NCI-H526 (cell line): ENCODE measurements at regions not wholly inside any gene's neighbourhood (a gene's known extent, or its start where the extent isn't known, plus 50 kb on each side); places are given as distances from the start of the nearest gene placed in this dataset.
A peak's percentile ranks its signal among the peaks of the same experiment; 100 is the strongest.

Experiments
- DNase-seq, 2 experiments: peaks; one replicate each; lab custom pipeline; 2025; lab: John Stamatoyannopoulos, UW

DNA sequence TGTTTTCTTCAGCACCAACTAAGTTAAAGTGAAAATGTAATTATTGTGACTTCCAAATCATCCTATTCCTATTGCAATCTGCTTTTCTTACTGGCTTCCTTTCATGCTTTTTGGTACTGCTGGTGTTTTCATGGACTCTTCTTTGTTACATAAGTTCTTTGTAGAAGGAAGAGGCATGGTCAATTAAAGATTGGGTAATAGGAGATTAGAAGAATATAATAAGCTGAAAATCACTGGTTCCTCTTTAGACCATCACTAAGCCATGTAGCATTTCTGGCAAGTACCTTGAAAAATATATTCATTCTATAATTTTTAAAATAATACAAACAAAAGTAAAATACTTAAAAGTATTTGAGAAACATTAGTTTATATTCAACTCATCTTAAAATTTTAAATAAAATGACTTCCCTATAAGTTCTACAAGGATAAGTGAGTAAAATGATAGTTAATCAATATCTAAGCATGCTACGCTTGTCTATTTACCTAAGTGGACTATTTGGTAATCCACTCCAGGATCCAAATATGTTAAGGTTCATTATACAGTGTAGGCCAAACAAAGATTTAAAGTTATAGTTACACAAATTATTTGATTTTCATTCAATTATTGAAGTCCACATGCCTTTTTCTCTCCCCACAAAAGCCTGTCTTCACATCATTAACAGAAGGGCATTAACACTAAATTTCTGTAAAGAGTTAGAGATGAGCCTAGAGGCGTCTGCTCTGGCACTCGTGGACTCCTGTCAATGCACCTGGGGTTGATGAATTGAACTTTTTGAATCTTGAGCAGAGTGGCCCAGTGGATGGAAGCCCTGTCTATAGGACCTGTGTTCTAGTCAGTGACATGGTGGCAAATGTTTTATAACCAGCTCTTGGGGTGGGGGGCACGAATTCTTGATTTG, 408.1 kb downstream of the INHBA start:
- DNase-seq, result no peak

DNA sequence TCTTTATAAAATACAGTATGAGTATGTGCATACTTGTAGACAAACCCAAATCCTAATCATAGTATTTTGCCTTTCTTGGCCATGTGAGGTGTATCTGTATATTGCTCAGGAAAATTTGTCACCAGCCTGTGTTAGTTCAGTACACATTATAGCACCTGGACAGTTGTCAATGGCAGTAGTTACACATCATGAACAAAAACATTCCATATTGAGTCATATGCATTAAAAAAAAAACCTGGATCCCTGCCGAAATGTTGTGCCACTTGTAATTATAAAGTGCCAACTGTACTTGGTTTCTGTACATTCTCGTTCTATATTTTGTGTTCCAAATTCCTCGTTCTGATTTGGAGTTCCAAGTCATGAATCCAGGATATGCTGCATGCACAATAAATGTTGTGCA, 410.4 kb downstream of the INHBA start:
- DNase-seq, result no peak

DNA sequence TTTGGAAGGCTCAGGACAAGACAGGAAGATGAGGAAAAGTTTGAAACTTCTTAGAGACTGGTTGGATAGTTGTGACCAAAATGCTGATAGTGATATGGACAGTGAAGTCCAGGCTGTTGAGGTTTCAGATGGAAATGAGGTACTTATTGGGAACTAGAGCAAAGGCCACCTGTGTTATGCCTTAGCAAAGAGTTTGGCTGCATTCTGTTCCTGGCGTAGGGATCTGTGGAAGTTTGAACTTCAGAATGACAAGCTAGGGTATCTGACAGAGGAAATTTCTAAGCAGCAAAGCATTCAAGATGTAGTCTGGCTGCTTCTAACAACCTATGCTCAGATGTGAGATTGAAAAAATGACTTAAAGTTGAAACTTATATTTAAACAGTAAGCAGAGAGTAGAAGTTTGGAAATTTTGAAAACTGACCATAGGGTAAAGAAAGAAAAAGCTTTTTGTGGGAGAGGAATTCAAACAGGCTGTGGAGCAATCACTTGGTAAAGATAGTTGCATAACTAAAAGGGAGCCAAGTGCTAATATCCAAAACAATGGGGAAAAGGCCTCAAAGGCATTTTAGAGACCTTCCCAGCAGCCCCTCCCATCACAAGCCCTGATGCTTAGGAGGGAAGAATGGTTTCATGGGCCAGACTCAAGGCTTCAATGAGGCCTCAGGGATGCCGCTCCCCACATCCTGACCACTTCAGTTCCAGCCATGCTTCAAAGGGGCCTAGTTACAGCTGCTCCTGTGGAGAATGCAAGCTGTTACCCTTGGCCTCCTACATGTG, 415.1 kb downstream of the INHBA start:
- DNase-seq, result no peak

DNA sequence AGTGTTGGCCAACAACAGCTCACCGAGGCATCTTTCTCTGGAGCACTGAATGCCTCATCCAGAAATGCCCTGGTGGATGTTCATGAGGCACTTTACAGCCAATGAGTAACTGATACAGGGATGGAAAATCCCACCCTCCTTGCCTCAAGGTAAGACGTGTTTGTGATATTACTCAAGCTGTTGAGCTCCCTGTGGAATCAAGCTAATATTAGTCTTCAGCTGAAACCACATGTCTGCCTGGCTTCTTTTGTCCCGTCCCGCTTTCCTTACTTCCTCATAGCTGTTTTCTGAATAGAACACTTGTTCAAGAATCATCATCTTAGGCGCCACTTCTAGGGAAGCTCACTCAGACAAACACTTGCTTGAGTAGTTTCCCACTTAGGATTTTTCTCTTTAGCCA, 422.4 kb downstream of the INHBA start:
- DNase-seq, result no peak

DNA sequence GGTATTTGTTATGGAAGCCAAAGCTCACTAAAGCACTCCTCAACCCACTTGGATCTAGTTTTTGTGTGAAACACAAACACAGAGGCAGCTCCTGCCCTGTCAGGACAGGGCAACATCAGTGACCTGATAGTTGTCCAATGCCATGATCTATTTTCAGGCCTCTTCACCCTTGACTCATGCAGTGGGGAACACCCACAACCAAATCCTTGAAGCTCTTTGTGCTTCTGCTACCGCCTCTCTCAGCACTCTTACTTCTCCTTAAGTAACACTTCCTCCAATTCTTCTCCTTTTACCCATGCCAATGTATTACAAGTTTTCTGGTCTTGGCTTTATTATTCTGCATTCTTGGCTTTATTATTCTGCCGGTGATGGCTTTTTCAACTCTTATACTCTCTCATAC, 425.3 kb downstream of the INHBA start:
- DNase-seq, result no peak

DNA sequence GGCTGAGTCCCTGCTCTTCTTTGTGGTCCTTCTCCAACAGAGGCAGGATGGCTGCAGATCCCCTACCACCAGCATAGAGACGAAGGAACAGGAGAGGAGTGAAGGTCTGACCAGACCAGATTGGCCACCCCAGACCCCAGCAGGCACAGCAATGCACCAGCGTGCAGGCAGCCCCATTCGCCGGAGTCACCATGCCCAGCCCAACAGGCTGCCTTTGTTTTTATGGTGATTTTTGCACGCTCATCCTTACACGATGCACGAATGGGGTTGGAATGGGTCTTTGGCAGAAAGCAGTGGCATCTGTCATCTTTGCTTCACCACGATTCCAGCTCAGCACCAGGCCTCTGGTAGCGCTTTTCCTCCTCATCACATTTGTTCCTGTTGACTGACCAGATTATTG, 427.6 kb downstream of the INHBA start:
- no peak for DNase-seq

DNA sequence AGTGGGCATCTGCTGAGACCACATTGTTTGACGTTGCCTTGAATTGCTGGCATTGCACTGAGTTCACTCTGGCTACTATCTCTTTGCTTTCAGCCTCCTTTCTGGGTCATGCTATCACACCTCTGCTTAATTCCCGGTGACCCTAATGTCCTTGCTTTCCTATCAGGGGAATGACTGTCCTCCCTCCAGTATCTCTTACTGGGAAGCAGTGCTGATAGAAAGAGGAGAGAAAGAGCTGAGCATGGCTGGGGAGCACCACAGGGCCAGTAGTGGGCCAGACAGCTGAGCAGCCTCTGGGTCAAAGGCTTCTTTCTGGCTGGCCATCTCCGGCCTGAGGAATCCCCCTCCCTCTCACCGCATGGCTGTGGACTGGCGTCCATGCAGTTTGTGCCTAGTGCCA, 428.7 kb downstream of the INHBA start:
- DNase-seq, result no peak

DNA sequence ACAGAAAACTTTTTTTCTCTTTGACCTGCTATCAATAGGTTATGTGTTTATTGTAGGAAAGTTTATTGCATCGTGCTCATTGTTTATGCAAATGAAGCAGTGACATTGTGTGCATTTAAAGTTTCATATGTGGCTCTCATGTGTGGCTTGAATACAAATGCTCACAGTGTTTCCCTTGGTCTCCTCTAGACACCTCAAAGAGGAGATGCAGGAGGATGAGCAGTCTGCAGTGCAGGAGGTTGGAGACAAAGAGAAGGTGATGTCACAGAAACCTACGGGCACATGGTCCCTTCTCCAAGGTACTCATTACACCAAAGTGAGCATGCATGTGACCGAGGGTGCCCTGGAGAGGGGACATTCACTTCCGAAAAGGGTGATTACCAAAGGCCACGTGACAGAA, 430.2 kb downstream of the INHBA start:
- no peak for DNase-seq

DNA sequence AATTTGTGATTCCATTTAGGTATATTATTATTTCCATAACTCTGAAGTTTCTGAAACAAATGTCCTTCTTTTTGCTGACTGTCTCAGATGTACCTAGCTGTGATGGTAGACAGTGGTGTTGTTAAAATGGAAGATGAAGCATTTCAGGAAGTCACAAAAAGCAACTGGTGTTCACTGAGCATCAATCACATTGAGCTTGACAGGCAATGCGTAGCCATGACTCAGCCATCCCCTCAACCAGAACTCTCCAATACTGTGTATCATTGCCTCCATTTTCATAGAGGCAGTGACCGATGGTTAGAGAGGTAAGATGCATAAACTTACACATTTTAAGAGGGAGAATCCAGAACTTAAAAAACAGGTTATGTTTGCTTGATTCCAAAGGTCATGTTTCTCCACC, 434.0 kb downstream of the INHBA start:
- no peak for DNase-seq

DNA sequence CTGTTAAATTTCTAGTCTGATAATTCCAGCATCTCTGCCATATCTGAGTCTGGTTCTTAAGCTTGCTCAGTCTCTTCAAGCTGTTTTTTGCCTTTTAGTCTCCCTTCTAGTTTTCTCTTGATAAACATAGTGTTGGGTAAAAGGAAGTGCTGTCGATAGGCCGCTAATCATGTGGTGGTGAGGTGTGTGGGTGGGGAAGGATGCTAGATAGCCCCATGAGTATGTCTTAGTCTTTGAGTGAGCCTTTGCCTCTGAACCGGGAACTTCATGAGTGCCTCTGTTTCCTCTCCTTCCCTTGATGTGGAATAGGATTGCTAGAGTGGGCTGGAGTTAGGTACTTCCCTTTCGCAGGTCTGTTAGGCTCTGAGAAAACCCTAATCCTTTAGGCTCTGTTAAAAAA, 441.8 kb downstream of the INHBA start:
- DNase-seq, result no peak

DNA sequence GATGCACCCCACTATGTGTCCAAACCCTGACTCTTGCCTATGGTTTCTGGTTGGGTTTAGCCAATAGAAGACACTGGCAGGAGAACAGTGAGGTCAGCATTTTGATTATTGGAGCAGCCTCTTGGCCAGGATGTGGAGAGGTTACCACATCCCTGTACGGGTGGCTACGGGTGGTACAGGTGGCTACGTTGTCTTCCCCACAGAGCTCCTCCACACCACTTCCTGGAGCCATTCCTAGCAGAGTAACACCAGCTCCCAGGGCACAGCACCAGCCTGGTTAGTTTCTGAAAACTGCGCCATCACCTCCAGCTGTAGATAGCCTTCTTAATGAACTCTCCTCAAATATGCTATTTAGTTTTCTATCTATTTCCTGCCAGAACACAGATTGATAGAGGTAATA, 445.2 kb downstream of the INHBA start:
- DNase-seq, result no peak

DNA sequence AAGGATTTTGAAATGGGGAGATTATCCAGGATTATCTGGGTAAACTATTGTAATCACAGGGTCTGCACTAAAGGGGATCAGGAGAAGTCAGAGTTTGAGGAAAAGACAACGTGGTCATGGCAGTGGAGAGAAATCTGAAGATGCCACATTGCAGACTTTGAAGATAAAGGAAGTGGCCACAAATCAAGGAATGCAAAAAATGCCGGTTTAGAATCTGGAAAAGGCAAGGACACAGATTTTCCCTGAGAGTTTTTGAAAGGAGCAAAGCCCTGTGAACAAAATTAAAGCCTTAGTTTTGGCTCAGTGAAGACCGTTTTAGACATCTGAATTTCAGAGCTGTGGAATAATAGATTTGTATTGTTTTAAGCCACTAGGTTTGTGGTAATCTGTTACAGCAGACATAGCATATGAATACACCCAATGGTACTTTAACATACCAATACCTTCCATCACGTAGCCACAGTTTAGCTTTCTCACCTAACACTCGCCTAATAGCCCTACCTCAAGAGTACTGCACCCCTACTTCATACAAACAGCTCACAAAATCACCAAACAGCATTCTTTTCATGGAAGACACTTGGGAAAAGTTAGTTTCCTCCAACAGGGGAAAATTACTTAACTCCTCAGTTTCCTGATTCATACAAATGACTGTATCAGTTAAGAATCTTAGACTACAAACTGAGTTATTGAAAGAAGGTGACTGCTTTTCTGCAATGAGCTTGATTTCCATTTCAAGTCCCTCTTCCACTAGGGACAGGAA, 446.5 kb downstream of the INHBA start:
- DNase-seq, result no peak

DNA sequence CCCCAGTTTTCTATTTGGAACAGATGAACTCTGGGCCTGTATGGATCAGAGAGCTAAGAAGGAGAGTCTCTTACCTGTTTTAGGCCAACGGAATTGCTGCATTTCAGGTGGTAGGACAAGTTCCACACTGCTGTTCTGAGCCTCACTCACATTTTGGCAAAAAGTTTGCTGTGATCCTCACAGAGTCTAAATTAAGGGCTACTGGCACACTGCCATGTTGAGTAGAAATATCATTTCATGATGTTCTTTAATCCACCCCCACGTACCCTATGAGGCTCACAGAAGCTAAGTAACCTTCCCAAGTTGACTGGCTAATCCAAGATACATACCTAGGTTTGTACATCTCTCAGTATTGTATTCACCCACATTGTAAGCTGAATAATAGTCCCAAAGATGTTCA, 447.2 kb downstream of the INHBA start:
- DNase-seq, result no peak

DNA sequence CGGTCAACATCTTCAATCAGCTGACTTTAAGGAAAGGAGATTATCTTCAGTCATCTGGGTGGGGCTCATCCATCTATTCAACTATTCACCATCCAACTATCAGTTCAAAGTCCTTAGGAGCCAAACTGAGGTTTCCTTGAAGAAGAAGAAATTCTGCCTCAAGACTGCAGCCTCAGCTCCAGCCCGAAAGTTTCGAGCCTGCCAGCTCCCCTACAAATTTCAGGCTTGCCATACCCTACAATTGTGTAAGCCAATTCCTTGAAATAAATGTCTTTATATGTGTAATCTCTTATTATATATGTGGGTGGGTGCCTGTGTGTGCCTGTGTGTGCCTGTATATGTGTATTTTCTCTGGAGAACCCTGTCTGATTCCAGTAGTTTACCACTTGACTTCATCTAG, 447.8 kb downstream of the INHBA start:
- DNase-seq, result no peak

DNA sequence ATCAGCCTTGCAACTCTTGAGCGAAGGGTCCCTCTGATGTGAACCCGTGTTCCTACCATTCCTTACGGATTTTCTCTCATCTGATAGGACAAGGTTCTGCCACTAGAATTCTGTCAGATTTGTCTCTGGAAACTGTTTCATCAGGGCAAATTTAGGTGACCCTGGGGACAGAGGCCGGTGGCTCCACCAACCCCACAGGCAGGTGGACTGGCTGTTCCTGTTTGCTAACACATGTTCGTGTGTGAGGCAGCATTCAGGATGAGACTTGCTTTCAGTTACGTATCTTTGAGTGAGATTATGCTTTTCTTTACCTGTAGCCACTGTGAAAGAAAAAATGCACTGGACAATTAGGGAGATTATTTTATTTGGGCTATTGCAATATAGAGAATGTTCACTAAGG, 449.9 kb downstream of the INHBA start:
- DNase-seq, result no peak

DNA sequence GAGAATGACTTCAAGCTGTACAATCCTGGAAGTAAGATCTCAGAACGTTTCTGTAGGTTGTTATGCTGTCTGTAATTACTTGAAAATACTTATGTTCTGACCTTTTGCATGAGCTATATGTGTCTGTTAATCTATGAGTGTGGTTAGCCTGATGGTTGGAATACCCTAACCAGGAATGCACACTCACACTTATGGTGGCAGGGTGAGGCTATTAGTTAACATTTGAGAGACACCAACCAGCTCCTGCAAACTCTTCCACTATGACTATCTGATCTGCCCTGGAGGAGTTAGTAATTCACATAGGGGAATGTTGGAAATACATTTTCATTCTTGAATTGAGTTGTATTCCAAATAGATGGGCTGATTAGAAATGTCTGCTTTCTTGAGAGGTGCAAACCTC, 450.3 kb downstream of the INHBA start:
- no peak for DNase-seq

DNA sequence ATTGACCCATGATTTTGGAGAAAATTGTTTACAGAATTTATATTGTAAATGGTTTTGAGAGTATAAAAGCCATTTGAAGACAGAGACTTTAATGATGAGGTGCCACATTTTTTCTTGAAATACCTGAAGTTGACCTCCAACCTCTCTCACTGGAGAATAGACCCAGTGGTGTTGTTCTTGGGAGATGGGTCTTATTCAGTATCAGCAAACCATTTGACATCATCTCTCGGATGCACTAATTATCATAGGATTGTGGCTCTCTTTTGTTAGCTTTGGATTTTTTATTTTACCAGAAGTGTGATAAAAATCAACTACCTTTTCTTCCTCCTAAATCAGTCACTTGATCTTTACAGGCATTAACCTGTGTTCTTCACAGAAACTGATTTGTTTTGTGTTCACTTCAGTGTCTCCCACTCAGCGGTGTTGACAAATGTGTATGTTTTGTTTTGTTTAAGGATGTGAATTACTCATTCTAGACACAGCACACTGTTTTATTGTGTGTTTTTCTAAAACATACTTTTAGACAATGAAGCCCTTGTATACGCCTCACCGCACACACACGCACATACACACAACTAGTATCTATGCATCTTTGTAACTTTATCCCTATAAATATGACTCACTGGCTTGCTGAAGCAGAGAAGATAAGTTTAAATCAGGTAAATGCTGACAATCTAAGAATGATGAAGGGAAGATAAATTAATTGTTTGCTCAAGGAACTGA, 455.6 kb downstream of the INHBA start:
- peak in 1 of 2 experiments; percentile 11 for DNase-seq

DNA sequence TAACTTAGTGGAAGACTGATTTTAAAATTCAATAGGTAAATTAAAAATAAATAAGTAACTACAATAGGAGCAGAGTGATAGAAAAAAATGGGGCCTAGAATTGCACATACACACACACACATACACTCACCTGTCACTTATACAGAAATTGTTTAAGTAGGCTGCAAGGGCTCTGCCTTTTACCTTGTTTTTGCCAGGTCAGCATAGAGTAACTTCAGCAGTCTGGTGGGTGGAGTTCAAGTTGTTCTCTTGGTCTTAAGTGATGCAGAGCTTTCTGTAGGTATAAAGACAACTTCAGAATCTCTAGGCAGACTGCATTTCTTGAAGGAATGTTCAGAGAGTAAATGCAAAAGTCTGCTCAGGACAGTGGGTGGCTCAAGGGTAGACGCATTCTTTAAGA, 457.0 kb downstream of the INHBA start:
- no peak for DNase-seq

DNA sequence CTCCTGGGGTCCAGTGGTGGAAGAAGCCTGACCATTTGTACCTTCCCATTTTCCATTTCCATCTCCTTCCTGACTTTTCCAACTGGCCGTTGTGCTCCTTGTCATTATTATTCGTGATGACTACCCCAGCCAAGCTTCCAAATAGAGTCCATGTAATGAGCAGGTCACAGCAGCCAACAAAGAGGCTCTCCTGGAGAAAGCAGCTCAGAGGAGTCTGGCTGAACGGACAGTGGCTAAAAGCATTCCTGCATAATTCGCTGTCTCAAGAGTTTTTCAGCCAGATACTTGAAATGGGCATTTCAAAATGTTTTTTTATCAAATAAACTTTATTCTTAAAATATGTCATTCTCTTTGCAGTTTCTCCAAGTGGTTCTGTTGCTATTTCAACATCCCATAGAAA, 458.6 kb downstream of the INHBA start:
- no peak for DNase-seq

DNA sequence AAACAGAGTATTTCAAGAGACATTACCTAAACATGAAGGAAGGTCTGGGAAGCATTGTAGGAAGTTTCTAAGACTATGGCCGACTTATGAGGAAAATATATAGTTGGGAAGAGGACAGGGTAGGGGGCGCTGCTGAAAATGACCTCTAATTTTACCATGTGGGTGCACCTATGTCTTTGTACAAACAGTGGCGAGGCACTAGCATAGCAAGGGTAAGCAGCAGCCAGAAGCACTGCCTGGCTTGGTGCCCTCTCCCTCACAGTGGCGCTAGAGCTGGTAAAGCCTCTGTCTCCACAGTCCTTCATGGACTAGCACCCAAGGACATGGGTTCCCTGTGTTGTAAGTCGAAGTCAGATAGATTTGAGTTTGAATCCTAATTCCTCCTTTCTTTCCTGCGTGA, 461.2 kb downstream of the INHBA start:
- no peak for DNase-seq

DNA sequence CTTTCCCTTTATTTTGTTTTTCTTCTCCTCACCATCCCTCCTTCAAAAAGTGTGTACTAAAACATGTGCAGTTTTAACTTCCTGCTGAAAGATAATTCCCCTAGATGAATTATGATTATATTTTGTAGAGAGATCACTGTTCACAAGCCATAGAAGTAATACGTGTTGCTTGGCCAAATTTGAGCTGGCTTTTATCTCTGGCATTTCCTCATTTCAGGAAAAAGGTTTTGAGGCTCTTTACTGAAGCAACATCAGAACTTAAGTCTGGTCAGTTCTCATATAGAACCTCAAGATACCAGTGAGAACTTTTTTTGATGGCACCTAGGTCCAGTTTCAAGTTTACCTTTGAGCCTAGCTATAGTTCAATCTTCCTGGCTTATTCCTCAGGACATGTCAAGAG, 463.3 kb downstream of the INHBA start:
- DNase-seq, result no peak

DNA sequence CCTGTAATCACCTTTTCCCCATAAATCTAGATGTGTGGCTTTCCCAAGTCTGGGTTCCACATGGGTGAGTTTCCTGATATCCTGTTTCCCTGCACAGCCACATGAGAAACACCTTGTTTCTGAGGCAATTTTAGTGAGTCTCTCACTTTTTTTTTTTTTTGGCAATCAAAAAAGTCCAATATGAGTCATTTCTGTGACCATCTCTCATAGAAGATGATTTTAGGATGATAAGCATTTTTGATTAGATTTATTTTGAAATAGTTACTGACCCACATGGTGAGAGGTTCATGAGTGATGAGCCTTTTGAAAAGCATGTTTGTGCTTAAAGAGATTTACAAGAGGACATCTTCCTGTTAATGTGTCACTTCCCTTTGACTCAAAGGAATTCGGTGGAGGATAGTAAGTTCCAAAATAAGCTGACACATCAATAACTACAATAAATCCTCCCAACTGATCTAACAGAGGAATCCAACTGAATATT, 464.0 kb downstream of the INHBA start:
- no peak for DNase-seq
